Tibial artery (tissue), 4 donors: ENCODE measurements at regions not wholly inside any gene's neighbourhood (a gene's known extent, or its start where the extent isn't known, plus 50 kb on each side); places are given as distances from the start of the nearest gene placed in this dataset.
"Not testable (repeated sequence)": the region's sequence is repeated elsewhere in the genome, so short reads cannot be mapped to it uniquely, and the experiment has no call there.

Source experiments
- DNase-seq, 2 donors: peaks; one replicate each; pipeline ENCODE4 v3.0.0-alpha.2; 2019
- H3K27ac ChIP-seq, 2 donors: fragments of 200-600 bp; sonication (generic) in 1 of 2; 1 replicate in 1 of 2; 2 replicates in 1 of 2; pipeline ENCODE4 v1.5.1; 2018 to 2019; ENCODE audit warnings: mild to moderate bottlenecking in 1 of 2
- H3K27me3 ChIP-seq, 2 donors: fragments of 200-600 bp; sonication (generic) in 1 of 2; one replicate each; pipeline versions ENCODE4 v1.5.1 to v1.6.0; 2016 to 2019
- H3K36me3 ChIP-seq, 3 donors: fragments of 200-600 bp; sonication (generic) in 2 of 3; one replicate each; pipeline ENCODE4 v1.5.1; 2016 to 2019; ENCODE audit warnings: mild to moderate bottlenecking in 2 of 3
- H3K4me1 ChIP-seq, 4 donors: fragments of 200-600 bp; sonication (generic) in 2 of 4; 1 replicate in 3 of 4; 2 replicates in 1 of 4; pipeline ENCODE4 v1.5.1; 2016 to 2019
- H3K4me3 ChIP-seq, 2 donors: fragments of 200-600 bp; sonication (generic) in 1 of 2; 1 replicate in 1 of 2; 2 replicates in 1 of 2; pipeline ENCODE4 v1.5.1; 2018 to 2019; ENCODE audit warnings: mild to moderate bottlenecking in 2 of 2
- H3K9me3 ChIP-seq, 3 donors: fragments of 200-600 bp; sonication (generic) in 1 of 3; one replicate each; pipeline ENCODE4 v1.5.1; 2016 to 2019
- intact Hi-C: fragments of 100-400 bp; cut with DNase I; formaldehyde crosslinking; loops from one replicate; pipeline ENCODE4 v1.15.0; 2023; ENCODE audit warnings: low total_unique reads
- TF ChIP-seq, protein P1 (sequence below), 2 experiments: fragments of 200-600 bp in 1 of 2; fragments of 450-650 bp in 1 of 2; IDR thresholded peaks; one replicate each; pipeline ENCODE4 v1.5.1; 2017 to 2019; ENCODE audit warnings: antibody characterized with exemption in 2 of 2, mild to moderate bottlenecking in 1 of 2, moderate library complexity in 1 of 2

DNA sequence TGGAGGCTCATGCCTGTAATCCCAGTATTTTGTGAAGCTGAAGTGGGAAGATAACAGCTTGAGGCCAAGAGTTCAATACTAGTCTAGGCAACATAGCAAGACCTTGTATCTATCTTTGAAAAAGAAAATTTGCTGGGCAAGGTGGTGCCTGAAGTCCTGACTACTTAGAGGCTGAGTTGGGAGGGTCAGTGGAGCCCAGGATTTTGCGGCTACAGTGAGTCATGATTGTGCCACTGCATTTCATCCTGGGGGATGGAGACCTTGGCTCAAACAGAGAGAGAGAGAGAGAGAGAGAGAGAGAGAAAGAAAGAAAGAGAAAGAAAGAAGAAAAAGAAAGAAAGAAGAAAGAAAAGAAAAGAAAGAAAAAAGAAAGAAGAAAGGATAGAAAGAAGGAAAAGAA, 1872.3 kb upstream of the PCDH20 start:
- Histone ChIP-seq H3K9me3 (no peaks in the 10 kb centered on the region), H3K4me1 (no peaks in the 10 kb centered on the region), H3K36me3 (no peaks in the 10 kb centered on the region), H3K4me3 (no peak overlapping the region), H3K27ac (no peak overlapping the region), H3K27me3 (no peaks in the 10 kb centered on the region)
- intact Hi-C loops = no loop called here
- TF ChIP-seq, protein P1, sequence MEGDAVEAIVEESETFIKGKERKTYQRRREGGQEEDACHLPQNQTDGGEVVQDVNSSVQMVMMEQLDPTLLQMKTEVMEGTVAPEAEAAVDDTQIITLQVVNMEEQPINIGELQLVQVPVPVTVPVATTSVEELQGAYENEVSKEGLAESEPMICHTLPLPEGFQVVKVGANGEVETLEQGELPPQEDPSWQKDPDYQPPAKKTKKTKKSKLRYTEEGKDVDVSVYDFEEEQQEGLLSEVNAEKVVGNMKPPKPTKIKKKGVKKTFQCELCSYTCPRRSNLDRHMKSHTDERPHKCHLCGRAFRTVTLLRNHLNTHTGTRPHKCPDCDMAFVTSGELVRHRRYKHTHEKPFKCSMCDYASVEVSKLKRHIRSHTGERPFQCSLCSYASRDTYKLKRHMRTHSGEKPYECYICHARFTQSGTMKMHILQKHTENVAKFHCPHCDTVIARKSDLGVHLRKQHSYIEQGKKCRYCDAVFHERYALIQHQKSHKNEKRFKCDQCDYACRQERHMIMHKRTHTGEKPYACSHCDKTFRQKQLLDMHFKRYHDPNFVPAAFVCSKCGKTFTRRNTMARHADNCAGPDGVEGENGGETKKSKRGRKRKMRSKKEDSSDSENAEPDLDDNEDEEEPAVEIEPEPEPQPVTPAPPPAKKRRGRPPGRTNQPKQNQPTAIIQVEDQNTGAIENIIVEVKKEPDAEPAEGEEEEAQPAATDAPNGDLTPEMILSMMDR (IDR thresholded peaks at IDR 0.05) = no peak
- no peak for DNase-seq

DNA sequence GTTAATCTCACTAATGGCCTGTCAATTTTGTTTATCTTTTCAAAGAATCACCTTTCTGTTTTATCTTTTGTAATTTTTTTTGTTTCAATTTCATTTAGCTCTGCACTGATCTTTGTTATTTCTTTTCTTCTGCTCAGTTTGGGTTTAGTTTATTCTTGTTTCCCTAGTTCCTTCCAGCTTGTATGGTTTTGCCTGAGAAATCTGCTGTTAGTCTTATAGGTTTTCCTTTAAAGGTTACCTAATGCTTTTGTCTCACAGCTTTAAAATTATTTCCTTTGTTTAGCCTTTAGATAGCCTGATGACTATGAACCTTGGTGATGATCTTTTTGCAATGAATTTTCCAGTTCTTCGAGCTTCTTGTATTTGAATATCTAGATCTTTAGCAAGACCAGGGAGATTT, 1869.8 kb upstream of the PCDH20 start:
- TF ChIP-seq, protein P1 (IDR thresholded peaks at IDR 0.05) = no peak
- Histone ChIP-seq H3K9me3 (no peaks in the 10 kb centered on the region), H3K27ac (no peak overlapping the region), H3K36me3 (no peaks in the 10 kb centered on the region), H3K4me1 (no peaks in the 10 kb centered on the region), H3K27me3 (no peaks in the 10 kb centered on the region), H3K4me3 (no peak overlapping the region)
- DNase-seq = no peak
- intact Hi-C loops = no loop called here

DNA sequence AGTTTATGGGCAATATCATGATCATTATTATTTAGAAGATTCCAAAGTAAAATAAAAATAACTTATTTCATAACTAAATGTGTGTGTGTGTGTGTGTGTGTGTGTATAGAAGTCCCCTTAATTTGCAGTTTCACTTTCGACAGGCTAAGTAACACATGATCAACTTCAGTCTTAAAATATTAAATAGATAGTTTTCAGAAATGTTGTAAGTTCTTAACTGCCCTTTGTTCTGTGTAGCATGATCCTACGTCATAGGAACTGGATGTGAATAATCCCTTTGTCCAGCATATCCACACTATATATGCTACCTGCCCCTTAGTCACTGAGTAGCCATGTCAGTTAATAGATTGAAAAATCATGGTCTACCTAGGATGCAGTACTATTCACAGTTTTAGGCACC, 1863.5 kb upstream of the PCDH20 start:
- TF ChIP-seq, protein P1 (IDR thresholded peaks at IDR 0.05) = no peak
- Histone ChIP-seq H3K4me1 (no peaks in the 10 kb centered on the region), H3K36me3 (no peaks in the 10 kb centered on the region), H3K27me3 (no peaks in the 10 kb centered on the region), H3K27ac (no peak overlapping the region), H3K9me3 (peaks cover 0 to 1% (median 0%) of the 10 kb centered on the region in 3 donors), H3K4me3 (no peak overlapping the region)
- no peak for DNase-seq
- intact Hi-C loops = no loop called here

DNA sequence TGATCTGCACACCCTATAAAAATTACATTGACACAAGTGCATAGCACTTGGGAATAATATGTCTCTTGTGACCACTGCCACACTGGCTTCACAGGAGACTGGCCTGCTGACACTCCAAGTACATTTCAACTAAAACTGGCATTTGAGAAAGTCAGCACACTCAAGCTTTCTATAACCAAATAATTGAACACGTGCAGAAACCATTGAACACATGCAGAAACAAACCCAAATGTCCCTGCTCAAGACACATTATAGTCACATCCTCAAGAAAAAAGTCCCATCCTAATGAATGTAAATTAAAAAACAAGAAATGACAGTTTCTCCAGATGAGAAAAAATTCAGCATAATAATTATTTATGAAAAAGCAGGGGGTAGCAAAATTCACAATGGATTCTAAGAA, 1859.1 kb upstream of the PCDH20 start:
- Histone ChIP-seq H3K36me3 (no peaks in the 10 kb centered on the region), H3K27ac (no peak overlapping the region), H3K4me1 (no peaks in the 10 kb centered on the region), H3K27me3 (no peaks in the 10 kb centered on the region), H3K4me3 (no peak overlapping the region), H3K9me3 (peaks cover 0 to 3% (median 0%) of the 10 kb centered on the region in 3 donors)
- TF ChIP-seq, protein P1 (IDR thresholded peaks at IDR 0.05) = no peak
- DNase-seq = no peak
- intact Hi-C loops = no loop called here

DNA sequence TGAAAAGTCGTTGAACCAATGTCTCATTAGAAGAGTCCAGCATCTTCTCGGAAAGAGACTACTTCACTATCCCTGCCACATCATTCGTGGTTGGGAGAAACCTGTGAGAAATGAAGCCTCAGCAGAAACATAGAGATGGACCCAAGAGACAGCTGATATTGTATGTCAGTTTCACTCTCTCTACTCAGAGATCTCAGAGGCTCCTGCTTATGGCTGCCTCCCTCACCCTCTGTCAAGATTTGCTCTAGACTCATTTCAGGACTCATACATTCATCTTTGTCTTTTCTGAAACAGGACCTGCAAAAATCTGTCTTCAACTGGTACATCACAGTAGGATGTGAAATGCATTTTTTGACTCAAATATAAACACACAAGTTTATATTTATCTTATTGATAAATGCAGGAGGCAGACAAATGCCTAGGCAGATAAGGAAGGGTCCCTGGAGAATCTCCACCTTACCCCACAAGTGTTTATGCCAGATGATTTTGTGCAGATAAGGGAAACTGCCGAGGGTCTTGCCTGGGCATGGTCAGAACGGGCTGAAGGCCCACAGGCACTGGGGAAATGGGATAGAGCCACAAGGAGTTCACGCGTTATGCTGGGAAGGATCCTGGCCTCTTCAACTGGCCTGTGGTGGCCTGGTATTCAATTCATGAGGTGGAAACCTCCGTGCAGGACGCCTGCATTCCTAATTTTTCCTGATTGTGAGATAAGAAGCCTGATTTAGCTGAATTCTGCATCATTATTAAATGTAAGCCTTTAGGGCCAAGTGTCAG, 1834.0 kb upstream of the PCDH20 start:
- no peaks in the 10 kb centered on the region for H3K27me3 ChIP-seq
- intact Hi-C loops = no loop called here

DNA sequence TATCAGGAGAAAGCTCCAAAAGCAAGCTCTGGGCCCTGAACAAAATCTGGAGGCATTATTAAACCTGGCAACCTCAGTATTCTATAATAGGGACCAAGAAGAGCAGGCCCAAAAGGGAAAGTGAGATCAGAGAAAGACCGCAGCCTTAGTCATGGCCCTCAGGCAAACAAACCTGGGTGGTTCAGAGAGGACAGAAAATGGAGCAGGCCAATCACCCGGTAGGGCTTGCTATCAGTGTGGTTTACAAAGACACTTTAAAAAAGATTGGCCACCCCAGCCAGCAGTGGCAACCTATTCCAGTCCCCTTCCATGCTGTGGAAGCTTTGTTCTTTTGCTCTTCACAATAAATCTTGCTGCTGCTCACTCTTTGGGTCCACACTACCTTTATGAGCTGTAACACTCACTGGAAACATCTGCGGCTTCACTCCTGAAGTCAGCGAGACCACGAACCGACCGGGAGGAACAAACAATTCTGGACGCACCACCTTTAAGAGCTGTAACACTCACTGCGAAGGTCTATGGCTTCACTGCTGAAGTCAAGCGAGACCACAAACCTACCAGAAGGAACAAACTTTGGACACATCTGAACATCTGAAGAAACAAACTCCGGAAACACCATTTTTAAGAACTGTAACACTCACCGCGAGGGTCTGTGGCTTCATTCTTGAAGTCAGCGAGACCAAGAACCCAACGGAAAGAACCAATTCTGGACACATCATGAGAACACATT, 1821.2 kb upstream of the PCDH20 start:
- H3K27me3 ChIP-seq, H3K9me3 ChIP-seq, H3K4me1 ChIP-seq, H3K36me3 ChIP-seq, DNase-seq, H3K4me3 ChIP-seq, intact Hi-C loops, H3K27ac ChIP-seq: not testable (repeated sequence)

More for the DNA sequence above, 1834.0 kb upstream of the PCDH20 start:
- TF ChIP-seq, protein P1 (IDR thresholded peaks at IDR 0.05) = no peak
- Histone ChIP-seq H3K27ac (no peak overlapping the region), H3K4me3 (no peak overlapping the region), H3K36me3 (no peaks in the 10 kb centered on the region), H3K9me3 (no peaks in the 10 kb centered on the region), H3K4me1 (no peaks in the 10 kb centered on the region)
- no peak for DNase-seq

DNA sequence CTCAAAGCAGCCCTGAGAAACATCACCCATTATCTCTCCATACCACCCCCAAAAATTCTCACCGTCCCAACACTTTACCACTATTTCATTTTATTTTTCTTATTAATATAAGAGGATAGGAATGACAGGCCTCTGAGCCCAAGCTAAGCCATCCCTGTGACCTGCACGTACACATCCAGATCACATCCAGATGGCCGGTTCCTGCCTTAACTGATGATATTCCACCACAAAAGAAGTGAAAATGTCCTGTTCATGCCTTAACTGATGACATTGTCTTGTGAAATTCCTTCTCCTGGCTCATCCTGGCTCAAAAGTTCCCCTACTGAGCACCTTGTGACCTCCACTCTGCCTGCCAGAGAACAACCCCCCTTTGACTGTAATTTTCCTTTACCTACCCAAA, 1802.9 kb upstream of the PCDH20 start:
- H3K36me3 ChIP-seq, H3K9me3 ChIP-seq, H3K27me3 ChIP-seq, H3K4me3 ChIP-seq, H3K4me1 ChIP-seq, DNase-seq, H3K27ac ChIP-seq, intact Hi-C loops: not testable (repeated sequence)
